PFSK-1 (cell line): ENCODE measurements at regions not wholly inside any gene's neighbourhood (a gene's known extent, or its start where the extent isn't known, plus 50 kb on each side); places are given as distances from the start of the nearest gene placed in this dataset.

Experiments used
- FOXP2 ChIP-seq: optimal IDR thresholded peaks from 2 replicates; pipeline ENCODE3; 2011; ENCODE audit warnings: borderline replicate concordance, control low read depth, inconsistent platforms; ENCODE audit not compliant: insufficient read depth; ENCODE audit errors: extremely low read length, extremely low read depth
- POLR2AphosphoS5 ChIP-seq: IDR thresholded peaks from 2 replicates; pipeline ENCODE4 v1.6.1; 2012; ENCODE audit warnings: low read depth, mild to moderate bottlenecking, control low read depth, low read length, moderate library complexity
- REST ChIP-seq, 2 experiments: IDR thresholded peaks; 2 replicates each; pipeline versions ENCODE4 v1.6.1 to v1.8.0; 2011 to 2012; ENCODE audit warnings: low read depth in 2 of 2, low read length in 2 of 2, control low read depth in 1 of 2, inconsistent platforms in 1 of 2, mild to moderate bottlenecking in 1 of 2, moderate library complexity in 1 of 2; ENCODE audit not compliant: insufficient read depth in 1 of 2
- SIN3A ChIP-seq: IDR thresholded peaks from 2 replicates; pipeline ENCODE4 v1.6.1; 2012; ENCODE audit warnings: mild to moderate bottlenecking, low read length, moderate library complexity, borderline replicate concordance; ENCODE audit not compliant: insufficient read depth
- TAF1 ChIP-seq: IDR thresholded peaks from 2 replicates; pipeline ENCODE4 v1.6.1; 2012; ENCODE audit warnings: low read length, control low read depth, borderline replicate concordance; ENCODE audit not compliant: insufficient read depth

- TF ChIP-seq REST (IDR thresholded peaks at IDR 0.05; ENCODE audit: insufficient read depth in 1 of 2, low read depth in 2 of 2, low read length in 2 of 2) (no peak), TAF1 (no peak), SIN3A (no peak), FOXP2 (no peak), POLR2AphosphoS5 (no peak)
Measured at GRCh38 chr2:173493874-173494273, 139.2 kb downstream of the CDCA7 start.

- no peak for TF ChIP-seq FOXP2
- TF ChIP-seq TAF1: no peak
- TF ChIP-seq POLR2AphosphoS5: no peak
- TF ChIP-seq SIN3A: no peak
- no peak for TF ChIP-seq REST (IDR thresholded peaks at IDR 0.05; ENCODE audit: insufficient read depth in 1 of 2, low read depth in 2 of 2, low read length in 2 of 2)
Measured at GRCh38 chr2:173496746-173497145, 142.1 kb downstream of the CDCA7 start.

GRCh38 chr2:173500953-173501352, 146.3 kb downstream of the CDCA7 start:
- no peak for TF ChIP-seq TAF1
- TF ChIP-seq SIN3A: no peak
- no peak for TF ChIP-seq FOXP2
- TF ChIP-seq POLR2AphosphoS5: no peak
- no peak for TF ChIP-seq REST (IDR thresholded peaks at IDR 0.05; ENCODE audit: insufficient read depth in 1 of 2, low read depth in 2 of 2, low read length in 2 of 2)

GRCh38 chr2:173502296-173502695, 147.6 kb downstream of the CDCA7 start:
- TF ChIP-seq SIN3A (no peak), TAF1 (no peak), REST (IDR thresholded peaks at IDR 0.05; ENCODE audit: insufficient read depth in 1 of 2, low read depth in 2 of 2, low read length in 2 of 2) (no peak), FOXP2 (no peak), POLR2AphosphoS5 (no peak)

GRCh38 chr2:173511357-173511756, 156.7 kb downstream of the CDCA7 start:
- TF ChIP-seq REST (IDR thresholded peaks at IDR 0.05; ENCODE audit: insufficient read depth in 1 of 2, low read depth in 2 of 2, low read length in 2 of 2): no peak
- no peak for TF ChIP-seq FOXP2
- TF ChIP-seq TAF1: no peak
- TF ChIP-seq POLR2AphosphoS5: no peak
- no peak for TF ChIP-seq SIN3A
